Cardiac septum (tissue), 1 donor: ENCODE measurements at regions not wholly inside any gene's neighbourhood (a gene's known extent, or its start where the extent isn't known, plus 50 kb on each side); places are given as distances from the start of the nearest gene placed in this dataset.

Experiments used
- DNase-seq: peaks from one replicate; pipeline ENCODE4 v3.0.0-alpha.2; 2020; ENCODE audit warnings: low spot score
- intact Hi-C: fragments of 100-400 bp; cut with DNase I; formaldehyde crosslinking; loops from one replicate; pipeline ENCODE4 v1.14.0; 2022
- donor health status: DM: no; HTN: no; CAD: no.

DNA sequence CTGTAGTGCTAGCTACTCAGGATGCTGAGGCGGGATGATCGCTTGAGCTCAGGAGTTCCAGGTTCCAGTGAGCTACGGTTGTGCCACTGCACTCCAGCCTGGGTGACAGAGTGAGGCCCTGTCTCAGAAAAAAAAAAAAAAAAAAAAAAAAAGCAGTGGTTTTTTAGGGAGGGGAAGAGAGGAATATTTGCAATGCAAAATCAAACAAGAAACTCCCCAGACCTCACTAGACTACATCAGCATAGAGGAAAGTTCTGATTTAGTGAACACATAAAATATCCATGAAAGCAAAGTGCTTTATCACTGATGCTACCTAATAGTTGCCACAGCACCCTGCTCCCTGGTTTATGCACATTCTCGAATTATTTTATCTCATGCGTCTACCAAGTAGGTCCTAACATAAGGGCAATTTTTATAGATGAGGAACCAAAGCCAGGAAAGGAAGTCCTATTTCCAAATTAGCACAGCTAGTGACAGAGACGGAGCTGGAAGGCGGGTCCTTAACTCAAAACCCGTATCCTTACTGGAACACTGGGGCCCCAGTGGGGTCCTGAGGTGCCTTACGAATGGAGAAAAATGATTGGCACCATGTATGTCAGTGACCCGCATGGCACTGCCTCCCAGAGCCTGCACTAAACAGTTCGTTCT, 50.7 kb upstream of the GPR157 start:
- no peak for DNase-seq
- intact Hi-C loops: loop anchor here (5.0 kb wide), 1 partner anchor 73 kb away; no protein-coding TSS in a partner anchor

DNA sequence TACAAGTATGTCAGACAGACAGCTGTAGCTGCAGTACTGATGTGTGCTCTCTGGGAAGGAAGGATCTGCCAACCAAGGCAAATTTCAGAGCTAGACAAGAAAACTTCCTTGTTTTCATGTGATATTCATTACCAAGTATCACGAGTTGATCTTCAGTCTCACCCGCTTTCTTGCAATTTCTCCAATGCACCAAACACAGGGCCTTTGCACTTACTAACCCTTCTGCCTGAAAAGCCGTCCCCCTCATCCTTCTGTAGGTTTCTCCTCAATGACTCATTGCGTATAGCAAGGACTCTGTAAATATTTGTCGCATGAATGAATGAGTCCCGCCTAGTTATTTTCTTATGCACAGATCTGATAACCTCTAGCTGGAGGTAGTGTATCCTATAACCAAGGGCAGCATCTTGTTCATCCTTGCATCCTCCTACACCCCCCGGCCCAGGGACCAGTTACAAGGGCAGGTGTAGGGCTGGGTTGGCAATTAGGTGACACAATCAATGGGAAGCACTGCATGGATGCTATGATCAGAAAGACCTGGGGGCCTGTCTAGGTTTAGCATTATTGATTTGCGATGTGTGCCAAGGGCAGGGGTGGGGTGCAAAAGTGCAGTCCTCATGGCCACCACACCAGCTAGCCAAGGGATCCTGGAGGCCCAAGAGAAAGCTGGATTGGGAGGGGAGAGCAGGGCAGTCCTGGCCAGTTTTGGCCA, 51.4 kb upstream of the GPR157 start:
- intact Hi-C loops: loop anchor here (5.0 kb wide), 1 partner anchor 72 kb away; no protein-coding TSS in a partner anchor
- DNase-seq: no peak

DNA sequence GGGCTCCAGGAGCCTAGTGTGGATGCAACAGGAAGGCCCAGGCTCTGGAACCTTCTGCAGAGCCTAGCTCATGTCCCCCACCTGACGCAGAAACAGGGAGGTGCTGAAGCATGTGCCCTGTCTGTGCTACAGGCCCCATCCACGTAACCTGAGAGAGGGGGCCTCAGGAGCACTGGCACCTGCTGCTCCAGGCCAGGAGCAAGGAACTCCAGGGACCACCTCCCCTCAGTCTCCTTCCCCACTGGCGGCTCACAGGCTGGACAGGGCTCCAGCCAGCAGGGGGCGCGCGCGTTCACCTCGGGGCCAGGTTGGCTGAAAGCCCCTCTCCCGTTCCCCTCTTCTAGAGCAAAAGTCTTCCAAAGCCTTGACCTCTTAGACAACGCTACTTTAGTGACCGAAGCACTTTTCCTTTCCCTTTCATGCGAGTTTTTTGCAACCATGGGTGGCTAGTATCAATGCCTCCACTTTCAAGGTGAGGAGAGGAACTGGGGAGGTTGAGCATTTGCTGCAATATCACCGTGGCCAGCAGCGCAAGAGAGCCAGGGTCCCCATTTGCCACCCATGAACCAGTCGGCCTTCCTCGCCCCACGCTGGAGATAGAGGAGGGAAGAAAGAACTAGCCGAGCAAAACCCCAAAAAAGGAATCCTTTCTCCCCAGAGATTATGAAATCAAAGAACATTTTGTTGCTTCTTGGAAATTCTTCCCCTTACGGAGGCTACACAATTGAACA, 52.4 kb upstream of the GPR157 start:
- DNase-seq: peak; percentile 92
- intact Hi-C loops: loop anchor here (5.0 kb wide), 1 partner anchor 71 kb away; no protein-coding TSS in a partner anchor

DNA sequence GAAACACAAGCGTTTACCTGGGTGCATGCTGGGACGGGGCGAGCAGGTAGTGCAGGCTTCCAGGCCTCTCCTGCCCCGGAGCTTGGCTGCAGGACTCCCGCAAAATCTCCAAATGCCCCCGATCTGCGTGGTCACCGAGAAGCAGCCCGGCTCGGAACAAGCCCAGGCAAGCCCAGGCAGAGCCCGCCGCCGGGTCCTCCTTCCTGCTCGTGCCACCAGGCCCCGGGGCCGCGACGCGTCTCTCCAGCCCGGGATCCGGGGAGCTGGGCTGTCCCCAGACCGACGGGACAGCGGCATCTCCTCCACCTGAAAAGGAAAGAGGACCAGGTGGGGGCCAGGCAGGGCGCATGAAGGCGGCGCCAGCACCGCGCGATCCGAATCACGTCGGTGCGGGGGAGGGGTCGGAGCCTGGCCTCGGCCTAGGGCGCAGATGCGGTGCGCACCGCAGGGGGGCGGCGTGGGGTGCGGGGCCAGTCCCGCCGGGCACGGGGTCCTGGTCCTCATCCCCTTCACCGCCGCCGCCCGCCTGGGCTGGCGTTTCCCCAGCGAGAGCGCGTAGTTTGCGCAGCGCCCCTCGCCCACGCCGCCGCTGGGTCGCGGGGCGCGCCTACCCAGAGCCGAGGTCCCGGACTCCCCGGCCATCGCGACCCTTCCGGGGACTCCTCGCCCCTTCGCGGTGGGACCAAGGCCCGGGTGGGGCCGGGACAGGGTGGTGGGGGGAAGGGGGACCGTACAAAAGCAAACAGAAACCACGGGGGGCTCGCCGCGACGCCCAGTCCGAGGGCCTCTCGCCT, 52.4 kb upstream of the H6PD start:
- no peak for DNase-seq
- intact Hi-C loops: loop anchor here (5.0 kb wide), 1 partner anchor 70 kb away; no protein-coding TSS in a partner anchor

DNA sequence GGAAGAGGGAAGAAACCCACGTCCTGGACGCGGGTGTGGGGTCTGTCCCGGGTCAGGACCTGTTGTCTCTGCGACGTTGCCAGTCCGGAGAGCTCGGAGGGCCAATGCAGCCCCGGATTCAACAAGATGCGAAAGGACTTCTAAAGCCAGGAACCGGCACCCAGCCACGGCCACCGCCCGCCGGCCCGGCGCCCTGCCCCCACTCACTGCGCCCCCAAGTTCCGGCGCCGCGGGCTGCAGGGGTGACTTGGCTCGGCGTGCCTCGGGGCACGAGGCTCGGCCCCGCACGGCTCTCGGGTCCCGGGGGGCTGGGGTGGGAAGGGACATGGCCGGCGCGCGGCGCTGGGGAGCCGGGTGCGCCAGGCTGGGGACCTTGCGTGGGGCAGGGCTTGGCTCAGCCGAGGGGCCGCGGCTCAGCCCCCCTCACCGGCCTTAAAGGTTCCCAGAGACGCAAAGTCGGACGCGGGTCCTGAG, 51.8 kb upstream of the H6PD start:
- DNase-seq: no peak
- intact Hi-C loops: loop anchor here (5.0 kb wide), 1 partner anchor 69 kb away; no protein-coding TSS in a partner anchor

DNA sequence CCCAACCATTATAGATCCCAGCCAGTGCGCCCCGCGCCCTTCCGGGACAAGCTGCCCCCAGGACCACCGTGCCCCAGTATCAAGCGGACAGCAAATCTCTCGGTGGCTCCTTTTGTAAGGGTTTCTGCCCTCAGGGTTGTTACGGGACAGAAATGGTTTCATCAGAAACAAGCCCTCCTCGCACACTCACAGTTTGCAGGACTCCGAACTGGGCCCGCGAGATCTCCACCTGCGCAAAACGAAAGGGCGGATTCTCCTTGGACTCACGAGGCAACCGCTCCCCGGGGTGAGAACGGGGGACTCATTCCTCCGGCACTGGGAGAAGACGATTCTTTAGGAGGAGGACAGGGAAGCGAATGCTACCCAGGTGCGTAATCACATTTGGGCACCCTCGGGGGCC, 51.1 kb upstream of the H6PD start:
- intact Hi-C loops: loop anchor here (5.0 kb wide), 1 partner anchor 69 kb away; no protein-coding TSS in a partner anchor

DNA sequence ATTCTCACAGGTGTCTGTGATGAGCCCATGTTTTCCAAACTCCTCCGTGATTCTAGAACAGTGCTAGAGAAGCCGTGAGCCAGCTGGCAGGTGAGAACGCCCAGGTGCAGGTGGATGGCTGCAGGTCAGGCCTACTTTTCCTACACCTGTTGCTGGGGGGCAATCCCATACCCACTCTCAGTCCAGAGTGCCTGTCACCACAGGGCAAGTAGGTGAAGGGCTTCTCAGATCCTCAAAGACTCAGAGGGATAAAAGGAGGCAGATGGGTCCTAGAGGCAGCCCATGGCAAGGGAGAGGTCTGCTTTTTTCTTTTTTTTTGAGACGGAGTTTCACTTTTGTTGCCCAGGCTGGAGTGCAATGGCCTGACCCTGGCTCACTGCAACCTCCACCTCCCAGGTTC, 50.7 kb upstream of the H6PD start:
- intact Hi-C loops: loop anchor here (5.0 kb wide), 1 partner anchor 68 kb away; no protein-coding TSS in a partner anchor
- no peak for DNase-seq

More for the DNA sequence above, 51.1 kb upstream of the H6PD start:
- DNase-seq: no peak

DNA sequence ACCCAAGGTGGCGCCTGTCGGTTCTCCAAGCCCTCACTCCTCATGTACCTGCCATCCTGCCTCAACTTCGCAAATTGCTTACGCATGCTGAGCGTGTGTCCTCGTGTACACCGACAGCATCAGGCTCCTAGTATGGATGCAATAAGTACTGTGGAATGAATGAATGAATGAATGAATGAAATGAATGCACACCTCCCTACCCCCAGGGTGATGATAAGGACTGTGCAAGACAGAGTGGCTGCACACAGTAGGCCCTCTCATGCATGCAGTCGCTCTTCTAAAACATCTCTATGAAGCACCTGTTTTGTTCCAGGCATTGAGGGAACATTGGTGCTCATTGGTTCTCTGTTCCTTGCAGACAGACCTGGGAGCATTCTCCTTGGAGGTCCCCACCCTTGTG, 49.8 kb upstream of the H6PD start:
- no peak for DNase-seq
- intact Hi-C loops: loop anchor here (5.0 kb wide), 1 partner anchor 68 kb away; no protein-coding TSS in a partner anchor
